Liver (tissue), 8 donors: ENCODE measurements at regions not wholly inside any gene's neighbourhood (a gene's known extent, or its start where the extent isn't known, plus 50 kb on each side); places are given as distances from the start of the nearest gene placed in this dataset.

Experiments used
- DNase-seq: peaks from one replicate; pipeline ENCODE4 v3.0.0-alpha.2; 2017; ENCODE audit warnings: low spot score
- H3K27ac ChIP-seq, 2 donors: one replicate each; pipeline ENCODE4 v1.7.0; 2013; ENCODE audit warnings: inconsistent platforms in 2 of 2, low read length in 2 of 2, control low read depth in 1 of 2, low read depth in 1 of 2, mild to moderate bottlenecking in 1 of 2
- H3K27me3 ChIP-seq, 4 donors: one replicate each; pipeline versions ENCODE4 v1.6.1 to v1.7.0; 2013; ENCODE audit warnings: low read length in 3 of 4, inconsistent platforms in 1 of 4, mild to moderate bottlenecking in 1 of 4, moderate library complexity in 1 of 4; ENCODE audit not compliant: control insufficient read depth in 4 of 4, insufficient read depth in 4 of 4
- H3K36me3 ChIP-seq, 4 donors: one replicate each; pipeline versions ENCODE4 v1.6.1 to v1.7.0; 2013; ENCODE audit warnings: low read length in 3 of 4, mild to moderate bottlenecking in 3 of 4, low read depth in 1 of 4, moderate library complexity in 1 of 4; ENCODE audit not compliant: control insufficient read depth in 4 of 4, insufficient read depth in 3 of 4
- H3K4me1 ChIP-seq, 4 donors: one replicate each; pipeline versions ENCODE4 v1.6.1 to v1.7.0; 2013; ENCODE audit warnings: low read length in 3 of 4, mild to moderate bottlenecking in 3 of 4, moderate library complexity in 1 of 4; ENCODE audit not compliant: control insufficient read depth in 4 of 4, insufficient read depth in 4 of 4
- H3K4me3 ChIP-seq, 3 donors: one replicate each; pipeline versions ENCODE4 v1.6.1 to v1.7.0; 2013; ENCODE audit warnings: low read length in 3 of 3, control low read depth in 1 of 3, low read depth in 1 of 3, mild to moderate bottlenecking in 1 of 3
- H3K9ac ChIP-seq, 2 donors: one replicate each; pipeline ENCODE4 v1.7.0; 2013; ENCODE audit warnings: low read length in 2 of 2, mild to moderate bottlenecking in 2 of 2, moderate library complexity in 2 of 2, control low read depth in 1 of 2, low read depth in 1 of 2
- H3K9me3 ChIP-seq, 4 donors: one replicate each; pipeline versions ENCODE4 v1.6.1 to v1.7.0; 2013; ENCODE audit warnings: low read length in 3 of 4; ENCODE audit not compliant: control insufficient read depth in 4 of 4
- EGR1 ChIP-seq, 2 donors: IDR thresholded peaks; 2 replicates each; pipeline ENCODE4 v1.6.1; 2016 to 2018; ENCODE audit warnings: antibody characterized with exemption in 2 of 2, low read depth in 2 of 2
- FOXA1 ChIP-seq: IDR thresholded peaks from 2 replicates; pipeline ENCODE4 v1.6.1; 2016; ENCODE audit warnings: antibody characterized with exemption
- FOXA2 ChIP-seq: IDR thresholded peaks from 2 replicates; pipeline ENCODE4 v1.6.1; 2016; ENCODE audit warnings: antibody characterized with exemption
- GABPA ChIP-seq, 2 donors: IDR thresholded peaks in 1 of 2; conservative IDR thresholded peaks in 1 of 2; 2 replicates each; pipeline ENCODE4 v1.6.1; 2016; ENCODE audit warnings: antibody characterized with exemption in 2 of 2, mild to moderate bottlenecking in 1 of 2, moderate library complexity in 1 of 2
- HNF4A ChIP-seq, 2 donors: conservative IDR thresholded peaks; 2 replicates each; pipeline ENCODE4 v1.6.1; 2016; ENCODE audit warnings: antibody characterized with exemption in 2 of 2, mild to moderate bottlenecking in 2 of 2
- HNF4G ChIP-seq: IDR thresholded peaks from 2 replicates; pipeline ENCODE4 v1.6.1; 2016; ENCODE audit warnings: antibody characterized with exemption
- JUND ChIP-seq, 2 donors: IDR thresholded peaks; 2 replicates each; pipeline ENCODE4 v1.6.1; 2016; ENCODE audit warnings: antibody characterized with exemption in 2 of 2
- NR2F2 ChIP-seq: IDR thresholded peaks from 2 replicates; pipeline ENCODE4 v1.6.1; 2016; ENCODE audit warnings: antibody characterized with exemption
- RAD21 ChIP-seq, 2 donors: IDR thresholded peaks; 2 replicates each; pipeline ENCODE4 v1.6.1; 2016; ENCODE audit warnings: antibody characterized with exemption in 2 of 2, mild to moderate bottlenecking in 2 of 2
- RXRA ChIP-seq, 2 donors: IDR thresholded peaks; 2 replicates each; pipeline ENCODE4 v1.6.1; 2017 to 2018; ENCODE audit warnings: antibody characterized with exemption in 2 of 2, mild to moderate bottlenecking in 1 of 2
- SP1 ChIP-seq: IDR thresholded peaks from 2 replicates; pipeline ENCODE4 v1.6.1; 2018; ENCODE audit warnings: antibody characterized with exemption, mild to moderate bottlenecking
- TAF1 ChIP-seq: conservative IDR thresholded peaks from 2 replicates; pipeline ENCODE4 v1.6.1; 2016; ENCODE audit warnings: antibody characterized with exemption, mild to moderate bottlenecking
- YY1 ChIP-seq: IDR thresholded peaks from 2 replicates; pipeline ENCODE4 v1.6.1; 2016; ENCODE audit warnings: antibody characterized with exemption, mild to moderate bottlenecking
- WGBS: extraction: QIAGEN DNeasy Blood & Tissue Kit; methylation state at CpG from one replicate; pipeline ENCODE4 v1.1.7; 2013; 5-methylcytosine and 5-hydroxymethylcytosine counted together
- TF ChIP-seq, protein P1 (sequence below): fragments of 150-350 bp; IDR thresholded peaks from 2 replicates; pipeline ENCODE4 v1.5.1; 2017; ENCODE audit warnings: improper control_type of control experiment, low read depth, low read length; ENCODE audit not compliant: missing input control
- TF ChIP-seq, protein P2 (sequence below): IDR thresholded peaks from 2 replicates; pipeline ENCODE4 v1.6.1; 2016; ENCODE audit warnings: antibody characterized with exemption
- TF ChIP-seq, protein P3 (sequence below): IDR thresholded peaks from 2 replicates; pipeline ENCODE4 v1.6.1; 2016; ENCODE audit warnings: antibody characterized with exemption
- TF ChIP-seq, protein P4 (sequence below): IDR thresholded peaks from 2 replicates; pipeline ENCODE4 v1.6.1; 2016; ENCODE audit warnings: antibody characterized with exemption, mild to moderate bottlenecking
- TF ChIP-seq, protein P5 (sequence below): IDR thresholded peaks from 2 replicates; pipeline ENCODE4 v1.6.1; 2016; ENCODE audit warnings: antibody characterized with exemption
- donor health status: healthy.
- donor health status: healthy.
- donor health status: healthy.
- donor health status: healthy.
- donor health status: healthy.

DNA sequence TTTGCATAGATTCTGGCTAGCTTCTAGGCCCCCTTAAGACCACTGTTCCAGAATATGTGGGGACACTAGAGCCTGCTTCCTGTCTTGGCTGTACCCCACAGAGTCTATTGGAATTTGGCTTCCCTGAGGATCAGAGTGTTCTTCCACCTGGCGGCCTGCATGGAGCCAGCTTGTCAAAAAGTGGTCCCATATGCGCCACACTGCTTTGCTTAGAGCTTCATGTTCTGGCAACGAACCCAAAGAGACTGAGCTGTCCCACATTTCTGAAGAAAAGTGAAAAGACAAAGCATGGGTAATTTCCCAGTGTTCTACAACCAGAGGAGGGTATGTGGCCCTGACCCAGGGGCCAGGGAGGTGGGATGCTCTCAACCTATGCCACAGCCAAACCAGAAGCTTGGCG, 52.7 kb upstream of the FZD7 start (continued):
- TF ChIP-seq, protein P1, sequence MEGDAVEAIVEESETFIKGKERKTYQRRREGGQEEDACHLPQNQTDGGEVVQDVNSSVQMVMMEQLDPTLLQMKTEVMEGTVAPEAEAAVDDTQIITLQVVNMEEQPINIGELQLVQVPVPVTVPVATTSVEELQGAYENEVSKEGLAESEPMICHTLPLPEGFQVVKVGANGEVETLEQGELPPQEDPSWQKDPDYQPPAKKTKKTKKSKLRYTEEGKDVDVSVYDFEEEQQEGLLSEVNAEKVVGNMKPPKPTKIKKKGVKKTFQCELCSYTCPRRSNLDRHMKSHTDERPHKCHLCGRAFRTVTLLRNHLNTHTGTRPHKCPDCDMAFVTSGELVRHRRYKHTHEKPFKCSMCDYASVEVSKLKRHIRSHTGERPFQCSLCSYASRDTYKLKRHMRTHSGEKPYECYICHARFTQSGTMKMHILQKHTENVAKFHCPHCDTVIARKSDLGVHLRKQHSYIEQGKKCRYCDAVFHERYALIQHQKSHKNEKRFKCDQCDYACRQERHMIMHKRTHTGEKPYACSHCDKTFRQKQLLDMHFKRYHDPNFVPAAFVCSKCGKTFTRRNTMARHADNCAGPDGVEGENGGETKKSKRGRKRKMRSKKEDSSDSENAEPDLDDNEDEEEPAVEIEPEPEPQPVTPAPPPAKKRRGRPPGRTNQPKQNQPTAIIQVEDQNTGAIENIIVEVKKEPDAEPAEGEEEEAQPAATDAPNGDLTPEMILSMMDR = no peak
- TF ChIP-seq, protein P2, sequence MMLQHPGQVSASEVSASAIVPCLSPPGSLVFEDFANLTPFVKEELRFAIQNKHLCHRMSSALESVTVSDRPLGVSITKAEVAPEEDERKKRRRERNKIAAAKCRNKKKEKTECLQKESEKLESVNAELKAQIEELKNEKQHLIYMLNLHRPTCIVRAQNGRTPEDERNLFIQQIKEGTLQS = no peak
- no peak for TF ChIP-seq NR2F2

DNA sequence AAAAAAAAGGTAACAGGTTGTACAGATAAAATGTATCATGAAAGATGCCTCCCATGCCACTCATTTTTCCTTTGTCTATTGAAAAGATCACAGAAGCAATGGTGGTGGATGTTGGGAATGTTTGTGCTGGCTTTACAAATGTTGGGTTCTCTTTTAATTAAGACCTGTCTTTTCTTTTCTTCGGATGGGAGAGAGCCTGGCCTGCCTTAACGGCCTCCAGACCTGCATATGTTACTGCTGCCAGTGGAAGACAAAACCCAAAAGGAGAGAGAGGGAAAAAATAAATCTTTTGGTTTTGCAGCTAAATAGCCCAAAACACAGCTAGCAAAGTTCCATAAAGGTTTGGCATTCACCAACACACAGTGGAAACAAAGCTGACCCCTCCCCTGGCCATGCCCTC, 50.5 kb upstream of the FZD7 start:
- DNase-seq = no peak
- Histone ChIP-seq H3K9ac (no peak overlapping the region), H3K4me3 (no peak overlapping the region), H3K9me3 (no peaks in the 10 kb centered on the region), H3K27me3 (no peaks in the 10 kb centered on the region), H3K4me1 (no peaks in the 10 kb centered on the region), H3K36me3 (no peaks in the 10 kb centered on the region), H3K27ac (no peak overlapping the region)
- WGBS = 83% methylated on average over 2 of the region's 2 CpGs
- TF ChIP-seq SP1 (no peak), JUND (IDR thresholded peaks at IDR 0.05) (no peak), HNF4G (no peak), GABPA (IDR thresholded peaks at IDR 0.05 in 1 of 2, conservative IDR thresholded peaks at IDR 0.05 in 1 of 2) (no peak), FOXA1 (no peak), HNF4A (conservative IDR thresholded peaks at IDR 0.05) (no peak), YY1 (no peak), FOXA2 (no peak), RXRA (IDR thresholded peaks at IDR 0.05) (no peak), TAF1 (no peak), EGR1 (IDR thresholded peaks at IDR 0.05; ENCODE audit: low read depth in 2 of 2) (no peak), RAD21 (IDR thresholded peaks at IDR 0.05) (no peak), NR2F2 (no peak)
- TF ChIP-seq, protein P3, sequence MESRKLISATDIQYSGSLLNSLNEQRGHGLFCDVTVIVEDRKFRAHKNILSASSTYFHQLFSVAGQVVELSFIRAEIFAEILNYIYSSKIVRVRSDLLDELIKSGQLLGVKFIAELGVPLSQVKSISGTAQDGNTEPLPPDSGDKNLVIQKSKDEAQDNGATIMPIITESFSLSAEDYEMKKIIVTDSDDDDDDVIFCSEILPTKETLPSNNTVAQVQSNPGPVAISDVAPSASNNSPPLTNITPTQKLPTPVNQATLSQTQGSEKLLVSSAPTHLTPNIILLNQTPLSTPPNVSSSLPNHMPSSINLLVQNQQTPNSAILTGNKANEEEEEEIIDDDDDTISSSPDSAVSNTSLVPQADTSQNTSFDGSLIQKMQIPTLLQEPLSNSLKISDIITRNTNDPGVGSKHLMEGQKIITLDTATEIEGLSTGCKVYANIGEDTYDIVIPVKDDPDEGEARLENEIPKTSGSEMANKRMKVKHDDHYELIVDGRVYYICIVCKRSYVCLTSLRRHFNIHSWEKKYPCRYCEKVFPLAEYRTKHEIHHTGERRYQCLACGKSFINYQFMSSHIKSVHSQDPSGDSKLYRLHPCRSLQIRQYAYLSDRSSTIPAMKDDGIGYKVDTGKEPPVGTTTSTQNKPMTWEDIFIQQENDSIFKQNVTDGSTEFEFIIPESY = no peak
- TF ChIP-seq, protein P4, sequence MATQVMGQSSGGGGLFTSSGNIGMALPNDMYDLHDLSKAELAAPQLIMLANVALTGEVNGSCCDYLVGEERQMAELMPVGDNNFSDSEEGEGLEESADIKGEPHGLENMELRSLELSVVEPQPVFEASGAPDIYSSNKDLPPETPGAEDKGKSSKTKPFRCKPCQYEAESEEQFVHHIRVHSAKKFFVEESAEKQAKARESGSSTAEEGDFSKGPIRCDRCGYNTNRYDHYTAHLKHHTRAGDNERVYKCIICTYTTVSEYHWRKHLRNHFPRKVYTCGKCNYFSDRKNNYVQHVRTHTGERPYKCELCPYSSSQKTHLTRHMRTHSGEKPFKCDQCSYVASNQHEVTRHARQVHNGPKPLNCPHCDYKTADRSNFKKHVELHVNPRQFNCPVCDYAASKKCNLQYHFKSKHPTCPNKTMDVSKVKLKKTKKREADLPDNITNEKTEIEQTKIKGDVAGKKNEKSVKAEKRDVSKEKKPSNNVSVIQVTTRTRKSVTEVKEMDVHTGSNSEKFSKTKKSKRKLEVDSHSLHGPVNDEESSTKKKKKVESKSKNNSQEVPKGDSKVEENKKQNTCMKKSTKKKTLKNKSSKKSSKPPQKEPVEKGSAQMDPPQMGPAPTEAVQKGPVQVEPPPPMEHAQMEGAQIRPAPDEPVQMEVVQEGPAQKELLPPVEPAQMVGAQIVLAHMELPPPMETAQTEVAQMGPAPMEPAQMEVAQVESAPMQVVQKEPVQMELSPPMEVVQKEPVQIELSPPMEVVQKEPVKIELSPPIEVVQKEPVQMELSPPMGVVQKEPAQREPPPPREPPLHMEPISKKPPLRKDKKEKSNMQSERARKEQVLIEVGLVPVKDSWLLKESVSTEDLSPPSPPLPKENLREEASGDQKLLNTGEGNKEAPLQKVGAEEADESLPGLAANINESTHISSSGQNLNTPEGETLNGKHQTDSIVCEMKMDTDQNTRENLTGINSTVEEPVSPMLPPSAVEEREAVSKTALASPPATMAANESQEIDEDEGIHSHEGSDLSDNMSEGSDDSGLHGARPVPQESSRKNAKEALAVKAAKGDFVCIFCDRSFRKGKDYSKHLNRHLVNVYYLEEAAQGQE = no peak
- TF ChIP-seq, protein P5, sequence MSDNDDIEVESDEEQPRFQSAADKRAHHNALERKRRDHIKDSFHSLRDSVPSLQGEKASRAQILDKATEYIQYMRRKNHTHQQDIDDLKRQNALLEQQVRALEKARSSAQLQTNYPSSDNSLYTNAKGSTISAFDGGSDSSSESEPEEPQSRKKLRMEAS = no peak
- TF ChIP-seq, protein P1 = no peak
- TF ChIP-seq, protein P2 = no peak
